IMR-90 (cell line): ENCODE measurements at regions not wholly inside any gene's neighbourhood (a gene's known extent, or its start where the extent isn't known, plus 50 kb on each side); places are given as distances from the start of the nearest gene placed in this dataset.

Experiments used
- ATAC-seq: fragments of 200-7000 bp; cut with Tn5 transposase; 2 replicates; pipeline ENCODE4 v1.9.1; 2020; ENCODE audit warnings: low read depth, mild to moderate bottlenecking, moderate library complexity
- BruUV-seq: library from RNA; stranded (reverse); fragments of 400-500 nt; replicated peaks from 2 replicates; lab custom pipeline; 2021; lab: Mats Ljungman, UMichigan
- CTCF ChIA-PET: fragments of 300-600 bp; formaldehyde crosslinking; extraction: SDS; loops from one replicate; lab custom pipeline; 2021; ENCODE audit warnings: antibody characterized with exemption; lab: Yijun Ruan, JAX
- POLR2A ChIA-PET: fragments of 300-600 bp; sonication (Branson Sonifier 250); formaldehyde crosslinking; loops from one replicate; lab custom pipeline; 2022; ENCODE audit warnings: antibody characterized with exemption; ENCODE audit not compliant: unreplicated experiment; lab: Charles Lee
- DNase-seq: peaks from one replicate; pipeline ENCODE4 v3.0.0; 2013
- H2AFZ ChIP-seq: replicated peaks from 2 replicates; pipeline ENCODE3; 2013; ENCODE audit warnings: low read length, mild to moderate bottlenecking; ENCODE audit not compliant: poor library complexity
- H2AK5ac ChIP-seq: 2 replicates; pipeline ENCODE4 v1.6.1; 2013; ENCODE audit warnings: low read depth, low read length, inconsistent platforms
- H2AK9ac ChIP-seq: replicated peaks from 2 replicates; pipeline ENCODE3; 2013; ENCODE audit warnings: mild to moderate bottlenecking, low read depth, low read length, moderate library complexity; ENCODE audit not compliant: poor library complexity
- H2BK120ac ChIP-seq: 2 replicates; pipeline ENCODE4 v1.6.1; 2013; ENCODE audit warnings: low read depth, low read length, inconsistent platforms
- H2BK15ac ChIP-seq: 3 replicates; pipeline ENCODE4 v1.6.1; 2013; ENCODE audit warnings: low read depth, low read length, inconsistent platforms
- H2BK20ac ChIP-seq: 2 replicates; pipeline ENCODE4 v1.6.1; 2013; ENCODE audit warnings: low read depth, mild to moderate bottlenecking, inconsistent platforms, low read length, moderate library complexity
- H2BK5ac ChIP-seq: 2 replicates; pipeline ENCODE4 v1.6.1; 2013; ENCODE audit warnings: mild to moderate bottlenecking, low read depth, low read length, inconsistent platforms; ENCODE audit not compliant: poor library complexity, severe bottlenecking
- H3K14ac ChIP-seq: replicated peaks from 2 replicates; pipeline ENCODE4 v1.6.1; 2013; ENCODE audit warnings: low read depth, low read length, inconsistent platforms
- H3K18ac ChIP-seq: 2 replicates; pipeline ENCODE4 v1.6.1; 2013; ENCODE audit warnings: low read depth, low read length, control low read depth
- H3K23ac ChIP-seq: 2 replicates; pipeline ENCODE4 v1.6.1; 2013; ENCODE audit warnings: low read depth, low read length, inconsistent platforms
- H3K27ac ChIP-seq: 2 replicates; pipeline ENCODE4 v1.5.1; 2013; ENCODE audit warnings: mild to moderate bottlenecking, control low read depth, low read length; ENCODE audit not compliant: insufficient read depth
- H3K27me3 ChIP-seq: 2 replicates; pipeline ENCODE4 v1.6.1; 2013; ENCODE audit warnings: low read length; ENCODE audit not compliant: control insufficient read depth, insufficient read depth
- H3K36me3 ChIP-seq: 2 replicates; pipeline ENCODE4 v1.6.1; 2013; ENCODE audit warnings: low read length, mixed read lengths; ENCODE audit not compliant: control insufficient read depth, insufficient read depth
- H3K4ac ChIP-seq: 2 replicates; pipeline ENCODE4 v1.6.1; 2013; ENCODE audit warnings: low read depth, low read length, inconsistent platforms
- H3K4me1 ChIP-seq: 2 replicates; pipeline ENCODE4 v1.6.1; 2013; ENCODE audit warnings: low read length, mixed read lengths; ENCODE audit not compliant: control insufficient read depth, insufficient read depth
- H3K4me2 ChIP-seq: 2 replicates; pipeline ENCODE4 v1.6.1; 2013; ENCODE audit warnings: low read depth, mild to moderate bottlenecking, control low read depth, low read length, moderate library complexity
- H3K4me3 ChIP-seq: 2 replicates; pipeline ENCODE4 v1.5.1; 2013; ENCODE audit warnings: low read depth, mild to moderate bottlenecking, control low read depth, low read length, moderate library complexity; ENCODE audit not compliant: insufficient read depth
- H3K56ac ChIP-seq: 2 replicates; pipeline ENCODE4 v1.6.1; 2013; ENCODE audit warnings: low read length, inconsistent platforms; ENCODE audit not compliant: insufficient read depth; ENCODE audit errors: extremely low read depth
- H3K79me1 ChIP-seq, 2 experiments: 2 replicates each; pipeline ENCODE4 v1.6.1; 2013; ENCODE audit warnings: low read length in 2 of 2, inconsistent platforms in 1 of 2, low read depth in 1 of 2
- H3K9ac ChIP-seq: 2 replicates; pipeline ENCODE4 v1.6.1; 2013; ENCODE audit warnings: low read depth, low read length, control low read depth
- H3K9me1 ChIP-seq: 2 replicates; pipeline ENCODE4 v1.6.1; 2013; ENCODE audit warnings: low read length, inconsistent platforms; ENCODE audit not compliant: insufficient read depth
- H3K9me3 ChIP-seq: 2 replicates; pipeline ENCODE4 v1.6.1; 2013; ENCODE audit warnings: low read length; ENCODE audit not compliant: control insufficient read depth, insufficient read depth
- H4K20me1 ChIP-seq: 2 replicates; pipeline ENCODE4 v1.6.1; 2013; ENCODE audit warnings: low read length, inconsistent platforms; ENCODE audit not compliant: insufficient read depth
- H4K5ac ChIP-seq: 2 replicates; pipeline ENCODE4 v1.6.1; 2013; ENCODE audit warnings: mild to moderate bottlenecking, low read depth, low read length, control low read depth
- H4K8ac ChIP-seq, 2 experiments: 2 replicates each; pipeline ENCODE4 v1.6.1; 2013; ENCODE audit warnings: low read depth in 2 of 2, low read length in 2 of 2, control low read depth in 1 of 2, inconsistent platforms in 1 of 2
- H4K91ac ChIP-seq: 2 replicates; pipeline ENCODE4 v1.6.1; 2013; ENCODE audit warnings: low read depth, low read length, inconsistent platforms; ENCODE audit not compliant: insufficient read depth
- BHLHE40 ChIP-seq: fragments of 150-350 bp; IDR thresholded peaks from 2 replicates; pipeline ENCODE4 v1.6.1; 2016; ENCODE audit warnings: mild to moderate bottlenecking, low read depth, low read length
- CEBPB ChIP-seq: IDR thresholded peaks from 2 replicates; pipeline ENCODE4 v1.6.1; 2012; ENCODE audit warnings: low read depth, low read length, improper control_type of control experiment
- CHD1 ChIP-seq: IDR thresholded peaks from 2 replicates; pipeline ENCODE4 v1.6.1; 2012; ENCODE audit warnings: low read depth, low read length, improper control_type of control experiment
- FOS ChIP-seq: fragments of 150-350 bp; IDR thresholded peaks from 2 replicates; pipeline ENCODE4 v1.6.1; 2016; ENCODE audit warnings: low read depth, low read length
- MAFK ChIP-seq: IDR thresholded peaks from 2 replicates; pipeline ENCODE4 v1.6.1; 2012; ENCODE audit warnings: low read depth, low read length, improper control_type of control experiment
- MAZ ChIP-seq: IDR thresholded peaks from 2 replicates; pipeline ENCODE4 v1.6.1; 2012; ENCODE audit warnings: low read depth, mild to moderate bottlenecking, low read length, improper control_type of control experiment, moderate library complexity, borderline replicate concordance
- MXI1 ChIP-seq: IDR thresholded peaks from 2 replicates; pipeline ENCODE4 v1.6.1; 2012; ENCODE audit warnings: low read depth, mild to moderate bottlenecking, low read length, moderate library complexity, borderline replicate concordance
- NFE2L2 ChIP-seq: fragments of 150-350 bp; IDR thresholded peaks from 2 replicates; pipeline ENCODE4 v1.6.1; 2016; ENCODE audit warnings: low read depth, mild to moderate bottlenecking, low read length
- POLR2A ChIP-seq: IDR thresholded peaks from 2 replicates; pipeline ENCODE4 v1.6.1; 2012; ENCODE audit warnings: mild to moderate bottlenecking, low read depth, low read length
- RAD21 ChIP-seq: IDR thresholded peaks from 2 replicates; pipeline ENCODE4 v1.6.1; 2012; ENCODE audit warnings: low read length, improper control_type of control experiment
- RCOR1 ChIP-seq: IDR thresholded peaks from 2 replicates; pipeline ENCODE4 v1.6.1; 2012; ENCODE audit warnings: mild to moderate bottlenecking, low read length, improper control_type of control experiment; ENCODE audit not compliant: insufficient replicate concordance
- RFX5 ChIP-seq: IDR thresholded peaks from 2 replicates; pipeline ENCODE4 v1.8.0; 2012; ENCODE audit warnings: low read depth, mild to moderate bottlenecking, low read length, moderate library complexity
- SMC3 ChIP-seq: fragments of 150-350 bp; IDR thresholded peaks from 2 replicates; pipeline ENCODE4 v1.6.1; 2016; ENCODE audit warnings: low read depth, mild to moderate bottlenecking, antibody characterized with exemption, low read length, moderate library complexity
- WGBS, 2 experiments: methylation state at CpG; one replicate each; pipeline versions ENCODE4 v1.1.5 to v1.1.7; 2013; ENCODE audit warnings: missing lambda C conversion rate in 2 of 2; ENCODE audit not compliant: insufficient read length in 1 of 2; ENCODE audit errors: extremely low coverage in 2 of 2; 5-methylcytosine and 5-hydroxymethylcytosine counted together
- dilution Hi-C: fragments of 300-500 bp; cut with HindIII; formaldehyde crosslinking; loops from one replicate; pipeline ENCODE4 v1.14.3; 2018; ENCODE audit warnings: low sequenced_read_pairs; ENCODE audit not compliant: unreplicated experiment
- in situ Hi-C: fragments of 300-500 bp; cut with MboI; formaldehyde crosslinking; loops from 3 replicates; pipeline ENCODE4 v1.14.3; 2019; ENCODE audit warnings: low sequenced_read_pairs, inconsistent platforms, mixed read lengths
- intact Hi-C: fragments of 100-400 bp; cut with micrococcal nuclease; formaldehyde crosslinking; loops from 2 replicates; pipeline ENCODE4 v1.10.0; 2022
- TF ChIP-seq, protein P1 (sequence below): fragments of 150-350 bp; IDR thresholded peaks from 2 replicates; pipeline ENCODE4 v1.6.1; 2017; ENCODE audit warnings: mild to moderate bottlenecking, antibody characterized with exemption, low read length, low read depth
- TF ChIP-seq, protein P2 (sequence below): conservative IDR thresholded peaks from 2 replicates; pipeline ENCODE4 v1.5.1; 2012; ENCODE audit warnings: mild to moderate bottlenecking, low read depth, low read length, improper control_type of control experiment
- TF ChIP-seq, protein P3 (sequence below): fragments of 150-350 bp; IDR thresholded peaks from 2 replicates; pipeline ENCODE4 v1.6.1; 2016; ENCODE audit warnings: low read depth, mild to moderate bottlenecking, low read length, moderate library complexity, borderline replicate concordance

GRCh38 chr20:43357352-43357751, 100.3 kb upstream of the SRSF6 start:
- Histone ChIP-seq H3K36me3 (no peaks in the 10 kb centered on the region), H3K79me1 (no peaks in the 10 kb centered on the region), H3K23ac (no peak overlapping the region), H3K27me3 (no peaks in the 10 kb centered on the region), H2BK5ac (no peak overlapping the region), H2AK5ac (no peak overlapping the region), H4K20me1 (no peaks in the 10 kb centered on the region), H2BK120ac (no peak overlapping the region), H4K8ac (no peak overlapping the region), H3K4ac (no peak overlapping the region), H3K9ac (no peak overlapping the region), H4K5ac (no peak overlapping the region), H3K4me1 (no peaks in the 10 kb centered on the region), H3K9me1 (no peaks in the 10 kb centered on the region), H2AK9ac (no peak overlapping the region), H2BK15ac (no peak overlapping the region), H3K4me3 (no peak overlapping the region), H4K91ac (no peak overlapping the region), H2AFZ (no peak overlapping the region), H3K56ac (no peak overlapping the region), H3K14ac (no peak overlapping the region), H2BK20ac (no peak overlapping the region), H3K18ac (no peak overlapping the region), H3K9me3 (peaks cover 2% of the 10 kb centered on the region; the same call in 1 of the 2 replicates), H3K4me2 (no peak overlapping the region), H3K27ac (no peak overlapping the region)
- no CpG with 5 or more reads among the region's 6 CpGs for WGBS, 2 experiments
- dilution Hi-C loops (no loop called here), in situ Hi-C loops (no loop called here), intact Hi-C loops (no loop called here)
- DNase-seq (no peak), ATAC-seq (no peak)
- CTCF ChIA-PET, result no interaction called here
- no TSS peak for BruUV-seq
- TF ChIP-seq CHD1, result no peak
- TF ChIP-seq MAFK, result no peak
- TF ChIP-seq BHLHE40, result no peak
- TF ChIP-seq, protein P1, sequence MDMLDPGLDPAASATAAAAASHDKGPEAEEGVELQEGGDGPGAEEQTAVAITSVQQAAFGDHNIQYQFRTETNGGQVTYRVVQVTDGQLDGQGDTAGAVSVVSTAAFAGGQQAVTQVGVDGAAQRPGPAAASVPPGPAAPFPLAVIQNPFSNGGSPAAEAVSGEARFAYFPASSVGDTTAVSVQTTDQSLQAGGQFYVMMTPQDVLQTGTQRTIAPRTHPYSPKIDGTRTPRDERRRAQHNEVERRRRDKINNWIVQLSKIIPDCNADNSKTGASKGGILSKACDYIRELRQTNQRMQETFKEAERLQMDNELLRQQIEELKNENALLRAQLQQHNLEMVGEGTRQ, result no peak
- no peak for TF ChIP-seq MAZ
- no peak for TF ChIP-seq NFE2L2
- TF ChIP-seq POLR2A, result no peak
- TF ChIP-seq, protein P2, sequence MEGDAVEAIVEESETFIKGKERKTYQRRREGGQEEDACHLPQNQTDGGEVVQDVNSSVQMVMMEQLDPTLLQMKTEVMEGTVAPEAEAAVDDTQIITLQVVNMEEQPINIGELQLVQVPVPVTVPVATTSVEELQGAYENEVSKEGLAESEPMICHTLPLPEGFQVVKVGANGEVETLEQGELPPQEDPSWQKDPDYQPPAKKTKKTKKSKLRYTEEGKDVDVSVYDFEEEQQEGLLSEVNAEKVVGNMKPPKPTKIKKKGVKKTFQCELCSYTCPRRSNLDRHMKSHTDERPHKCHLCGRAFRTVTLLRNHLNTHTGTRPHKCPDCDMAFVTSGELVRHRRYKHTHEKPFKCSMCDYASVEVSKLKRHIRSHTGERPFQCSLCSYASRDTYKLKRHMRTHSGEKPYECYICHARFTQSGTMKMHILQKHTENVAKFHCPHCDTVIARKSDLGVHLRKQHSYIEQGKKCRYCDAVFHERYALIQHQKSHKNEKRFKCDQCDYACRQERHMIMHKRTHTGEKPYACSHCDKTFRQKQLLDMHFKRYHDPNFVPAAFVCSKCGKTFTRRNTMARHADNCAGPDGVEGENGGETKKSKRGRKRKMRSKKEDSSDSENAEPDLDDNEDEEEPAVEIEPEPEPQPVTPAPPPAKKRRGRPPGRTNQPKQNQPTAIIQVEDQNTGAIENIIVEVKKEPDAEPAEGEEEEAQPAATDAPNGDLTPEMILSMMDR, result no peak
- TF ChIP-seq MXI1, result no peak
- TF ChIP-seq CEBPB, result no peak
- TF ChIP-seq RFX5, result no peak
- no peak for TF ChIP-seq RCOR1
- no peak for TF ChIP-seq RAD21
- TF ChIP-seq, protein P3, sequence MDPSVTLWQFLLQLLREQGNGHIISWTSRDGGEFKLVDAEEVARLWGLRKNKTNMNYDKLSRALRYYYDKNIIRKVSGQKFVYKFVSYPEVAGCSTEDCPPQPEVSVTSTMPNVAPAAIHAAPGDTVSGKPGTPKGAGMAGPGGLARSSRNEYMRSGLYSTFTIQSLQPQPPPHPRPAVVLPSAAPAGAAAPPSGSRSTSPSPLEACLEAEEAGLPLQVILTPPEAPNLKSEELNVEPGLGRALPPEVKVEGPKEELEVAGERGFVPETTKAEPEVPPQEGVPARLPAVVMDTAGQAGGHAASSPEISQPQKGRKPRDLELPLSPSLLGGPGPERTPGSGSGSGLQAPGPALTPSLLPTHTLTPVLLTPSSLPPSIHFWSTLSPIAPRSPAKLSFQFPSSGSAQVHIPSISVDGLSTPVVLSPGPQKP, result no peak
- TF ChIP-seq SMC3, result no peak
- TF ChIP-seq FOS, result no peak
- POLR2A ChIA-PET, result no interaction called here
